ENCODE measurements at regions not wholly inside any gene's neighbourhood (a gene's known extent, or its start where the extent isn't known, plus 50 kb on each side); places are given as distances from the start of the nearest gene placed in this dataset.
"Not testable (repeated sequence)": the region's sequence is repeated elsewhere in the genome, so short reads cannot be mapped to it uniquely, and the experiment has no call there.

DNA sequence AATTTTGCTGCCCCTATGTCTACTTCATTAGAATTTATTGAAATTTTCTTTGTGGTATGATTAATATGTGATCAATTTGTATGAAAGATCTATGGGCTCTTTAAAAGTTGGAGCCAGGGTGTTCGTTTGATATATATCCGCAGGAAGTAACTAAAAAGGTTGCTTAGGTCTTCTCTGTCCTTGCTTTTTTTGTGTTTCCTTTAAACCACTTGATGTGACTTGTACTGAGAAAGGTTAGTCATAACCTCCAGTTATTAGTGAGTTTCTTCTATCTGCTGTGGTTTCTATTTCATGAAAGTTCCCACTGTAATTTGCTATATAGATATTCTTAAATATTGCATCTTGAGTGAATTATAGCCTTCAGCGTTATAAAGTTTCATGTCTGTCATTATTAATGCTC is 585.3 kb upstream of the ARID1B start:
- Histone ChIP-seq H3K4me2 (ENCODE audit: low read length) (no peak overlapping the region), H3K9me3 (ENCODE audit: insufficient read depth, low read length) (no peaks in the 10 kb centered on the region), H3K4me1 (ENCODE audit: low read length) (no peaks in the 10 kb centered on the region), H3K27me3 (ENCODE audit: low read depth, low read length) (no peaks in the 10 kb centered on the region), H3K9ac (ENCODE audit: low read length) (no peak overlapping the region), H3K4me3 (ENCODE audit: low read length) (no peak overlapping the region), H4K20me1 (ENCODE audit: insufficient read depth, low read length) (no peaks in the 10 kb centered on the region), H3K79me2 (ENCODE audit: low read length) (no peaks in the 10 kb centered on the region), H3K36me3 (replicated peaks; ENCODE audit: low read depth, low read length) (no peaks in the 10 kb centered on the region), H2AFZ (ENCODE audit: low read depth, low read length) (no peak overlapping the region), H3K27ac (ENCODE audit: low read length) (no peak overlapping the region)
- TF ChIP-seq, protein P1, sequence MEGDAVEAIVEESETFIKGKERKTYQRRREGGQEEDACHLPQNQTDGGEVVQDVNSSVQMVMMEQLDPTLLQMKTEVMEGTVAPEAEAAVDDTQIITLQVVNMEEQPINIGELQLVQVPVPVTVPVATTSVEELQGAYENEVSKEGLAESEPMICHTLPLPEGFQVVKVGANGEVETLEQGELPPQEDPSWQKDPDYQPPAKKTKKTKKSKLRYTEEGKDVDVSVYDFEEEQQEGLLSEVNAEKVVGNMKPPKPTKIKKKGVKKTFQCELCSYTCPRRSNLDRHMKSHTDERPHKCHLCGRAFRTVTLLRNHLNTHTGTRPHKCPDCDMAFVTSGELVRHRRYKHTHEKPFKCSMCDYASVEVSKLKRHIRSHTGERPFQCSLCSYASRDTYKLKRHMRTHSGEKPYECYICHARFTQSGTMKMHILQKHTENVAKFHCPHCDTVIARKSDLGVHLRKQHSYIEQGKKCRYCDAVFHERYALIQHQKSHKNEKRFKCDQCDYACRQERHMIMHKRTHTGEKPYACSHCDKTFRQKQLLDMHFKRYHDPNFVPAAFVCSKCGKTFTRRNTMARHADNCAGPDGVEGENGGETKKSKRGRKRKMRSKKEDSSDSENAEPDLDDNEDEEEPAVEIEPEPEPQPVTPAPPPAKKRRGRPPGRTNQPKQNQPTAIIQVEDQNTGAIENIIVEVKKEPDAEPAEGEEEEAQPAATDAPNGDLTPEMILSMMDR (IDR thresholded peaks at IDR 0.05; ENCODE audit: low read depth, low read length): no peak
- no peak for TF ChIP-seq EZH2phosphoT487 (IDR thresholded peaks at IDR 0.05; ENCODE audit: low read depth)

DNA sequence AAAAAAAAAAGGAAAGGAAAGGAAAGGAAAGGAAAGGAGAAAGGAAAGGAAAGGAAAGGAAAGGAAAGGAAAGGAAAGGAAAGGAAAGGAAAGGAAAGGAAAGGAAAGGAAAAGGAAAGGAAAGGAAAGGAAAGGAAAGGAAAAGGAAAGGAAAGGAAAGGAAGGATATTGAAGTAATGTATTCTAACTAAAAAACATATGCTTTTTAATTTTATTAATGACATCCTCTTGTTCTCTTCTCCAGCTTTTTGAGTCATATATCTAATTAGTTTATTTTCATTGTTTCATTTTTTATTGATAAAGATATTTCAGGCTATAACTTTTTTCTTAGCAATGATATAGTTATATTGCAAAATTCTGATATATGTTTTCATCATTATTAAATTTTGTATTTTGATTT is 585.8 kb upstream of the ARID1B start:
- not testable (repeated sequence) for H3K9me3 ChIP-seq (ENCODE audit: insufficient read depth, low read length); H3K79me2 ChIP-seq (ENCODE audit: low read length); H2AFZ ChIP-seq (ENCODE audit: low read depth, low read length); H3K27me3 ChIP-seq (ENCODE audit: low read depth, low read length); H4K20me1 ChIP-seq (ENCODE audit: insufficient read depth, low read length); H3K4me3 ChIP-seq (ENCODE audit: low read length); H3K4me2 ChIP-seq (ENCODE audit: low read length); H3K9ac ChIP-seq (ENCODE audit: low read length); H3K27ac ChIP-seq (ENCODE audit: low read length); H3K4me1 ChIP-seq (ENCODE audit: low read length); H3K36me3 ChIP-seq (replicated peaks; ENCODE audit: low read depth, low read length)

DNA sequence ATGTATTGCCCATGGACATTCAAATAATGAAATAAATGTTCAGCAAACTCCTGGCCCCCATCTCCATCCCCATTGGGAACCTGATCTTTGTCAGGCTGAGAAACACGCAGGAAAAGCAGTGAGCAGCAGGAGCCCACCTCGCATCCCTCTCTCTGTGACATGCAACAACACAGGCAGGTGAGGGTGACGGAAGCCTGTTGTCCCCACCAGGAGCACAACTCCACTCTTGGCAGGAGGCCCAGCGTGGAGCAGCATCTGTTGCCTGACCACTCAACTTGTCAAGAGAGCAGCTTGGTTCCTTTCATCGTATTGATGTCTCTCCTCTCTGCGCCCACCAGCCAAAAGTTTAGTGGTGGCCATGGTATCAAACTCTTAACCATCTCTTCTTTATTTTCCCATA is 586.9 kb upstream of the ARID1B start:
- no peaks in the 10 kb centered on the region for H3K79me2 ChIP-seq (ENCODE audit: low read length)
- H4K20me1 ChIP-seq (ENCODE audit: insufficient read depth, low read length): no peaks in the 10 kb centered on the region
- no peak overlapping the region for H3K9ac ChIP-seq (ENCODE audit: low read length)
- H3K4me2 ChIP-seq (ENCODE audit: low read length): no peak overlapping the region
- H3K4me1 ChIP-seq (ENCODE audit: low read length): no peaks in the 10 kb centered on the region
- H3K4me3 ChIP-seq (ENCODE audit: low read length): no peak overlapping the region
- no peaks in the 10 kb centered on the region for H3K36me3 ChIP-seq (replicated peaks; ENCODE audit: low read depth, low read length)
- no peak overlapping the region for H3K27ac ChIP-seq (ENCODE audit: low read length)
- no peaks in the 10 kb centered on the region for H3K27me3 ChIP-seq (ENCODE audit: low read depth, low read length)
- H2AFZ ChIP-seq (ENCODE audit: low read depth, low read length): no peak overlapping the region
- TF ChIP-seq EZH2phosphoT487 (IDR thresholded peaks at IDR 0.05; ENCODE audit: low read depth): no peak
- TF ChIP-seq, protein P1 (IDR thresholded peaks at IDR 0.05; ENCODE audit: low read depth, low read length): no peak
- H3K9me3 ChIP-seq (ENCODE audit: insufficient read depth, low read length): no peaks in the 10 kb centered on the region

DNA sequence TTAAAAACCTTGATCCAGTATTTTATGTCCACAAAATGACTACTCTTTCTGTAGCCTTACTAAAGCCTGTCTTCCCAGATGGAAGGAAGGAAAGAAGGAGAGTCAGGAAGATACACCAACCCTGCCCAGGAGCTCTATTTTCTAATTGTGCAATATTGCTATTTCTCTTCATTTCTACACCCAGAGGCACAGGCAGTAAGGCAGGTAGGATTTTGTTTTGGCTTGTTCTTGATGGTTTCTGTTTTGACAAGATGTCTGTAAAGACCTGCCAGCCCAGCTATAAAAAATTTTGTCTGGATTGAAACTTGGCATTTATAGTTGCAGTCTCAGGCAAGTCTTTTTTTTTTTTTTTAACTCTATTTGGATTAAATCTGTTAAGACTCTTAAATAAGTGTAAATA is 587.5 kb upstream of the ARID1B start:
- Histone ChIP-seq H3K4me1 (ENCODE audit: low read length) (no peaks in the 10 kb centered on the region), H3K36me3 (replicated peaks; ENCODE audit: low read depth, low read length) (no peaks in the 10 kb centered on the region), H3K27me3 (ENCODE audit: low read depth, low read length) (no peaks in the 10 kb centered on the region), H4K20me1 (ENCODE audit: insufficient read depth, low read length) (no peaks in the 10 kb centered on the region), H3K9ac (ENCODE audit: low read length) (no peak overlapping the region), H3K9me3 (ENCODE audit: insufficient read depth, low read length) (no peaks in the 10 kb centered on the region), H2AFZ (ENCODE audit: low read depth, low read length) (no peak overlapping the region), H3K27ac (ENCODE audit: low read length) (no peak overlapping the region), H3K4me3 (ENCODE audit: low read length) (no peak overlapping the region), H3K4me2 (ENCODE audit: low read length) (no peak overlapping the region), H3K79me2 (ENCODE audit: low read length) (no peaks in the 10 kb centered on the region)
- TF ChIP-seq, protein P1 (IDR thresholded peaks at IDR 0.05; ENCODE audit: low read depth, low read length): no peak
- TF ChIP-seq EZH2phosphoT487 (IDR thresholded peaks at IDR 0.05; ENCODE audit: low read depth): no peak

DNA sequence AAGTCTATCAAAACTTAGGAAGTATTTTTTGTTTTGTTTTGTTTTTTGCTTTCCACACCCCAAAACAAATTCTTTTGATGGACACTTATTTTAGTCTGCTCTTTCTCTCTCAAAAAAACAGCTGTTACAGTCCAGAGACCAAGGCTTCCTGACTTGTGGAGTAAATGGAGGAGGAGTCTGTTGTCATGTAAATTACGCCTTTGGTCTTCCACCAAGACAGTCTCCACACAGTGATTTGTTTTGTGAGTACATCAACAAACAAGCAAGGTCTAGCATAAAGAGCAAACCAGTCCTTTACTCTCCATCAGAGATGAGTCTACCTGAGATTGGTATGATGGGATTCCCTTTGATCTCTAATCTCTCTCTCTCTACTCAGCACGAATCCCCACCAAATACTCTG is 588.0 kb upstream of the ARID1B start:
- TF ChIP-seq, protein P1 (IDR thresholded peaks at IDR 0.05; ENCODE audit: low read depth, low read length): no peak
- no peak for TF ChIP-seq EZH2phosphoT487 (IDR thresholded peaks at IDR 0.05; ENCODE audit: low read depth)
- Histone ChIP-seq H4K20me1 (ENCODE audit: insufficient read depth, low read length) (no peaks in the 10 kb centered on the region), H3K9me3 (ENCODE audit: insufficient read depth, low read length) (no peaks in the 10 kb centered on the region), H3K36me3 (replicated peaks; ENCODE audit: low read depth, low read length) (no peaks in the 10 kb centered on the region), H3K27me3 (ENCODE audit: low read depth, low read length) (no peaks in the 10 kb centered on the region), H2AFZ (ENCODE audit: low read depth, low read length) (no peak overlapping the region), H3K4me1 (ENCODE audit: low read length) (no peaks in the 10 kb centered on the region), H3K9ac (ENCODE audit: low read length) (no peak overlapping the region), H3K4me3 (ENCODE audit: low read length) (no peak overlapping the region), H3K4me2 (ENCODE audit: low read length) (no peak overlapping the region), H3K79me2 (ENCODE audit: low read length) (no peaks in the 10 kb centered on the region), H3K27ac (ENCODE audit: low read length) (no peak overlapping the region)
